HG02623 (cell line): ENCODE measurements at regions not wholly inside any gene's neighbourhood (a gene's known extent, or its start where the extent isn't known, plus 50 kb on each side); places are given as distances from the start of the nearest gene placed in this dataset.

ENCODE experiments used
- ATAC-seq: cut with Tn5 transposase; IDR thresholded peaks from one replicate; pipeline ENCODE4 v1.9.1; 2021; ENCODE audit warnings: moderate library complexity; ENCODE audit not compliant: unreplicated experiment

GRCh38 chr2:128523457-128523856, 204.8 kb upstream of the HS6ST1 start:
- no peak for ATAC-seq

- no peak for ATAC-seq
These were observed 205.5 kb upstream of the HS6ST1 start for GRCh38 chr2:128524183-128524582.

GRCh38 chr2:128525653-128526052, 207.0 kb upstream of the HS6ST1 start:
- ATAC-seq = no peak

GRCh38 chr2:128526455-128526976, 207.8 kb upstream of the HS6ST1 start:
- no peak for ATAC-seq

GRCh38 chr2:128528133-128528532, 209.5 kb upstream of the HS6ST1 start:
- ATAC-seq = no peak

- ATAC-seq = no peak
These were observed 211.4 kb upstream of the HS6ST1 start for GRCh38 chr2:128530025-128530573.

GRCh38 chr2:128531856-128532255, 213.2 kb upstream of the HS6ST1 start:
- no peak for ATAC-seq

- ATAC-seq = no peak
These were observed 214.4 kb upstream of the HS6ST1 start for GRCh38 chr2:128533101-128533500.

- no peak for ATAC-seq
These were observed 216.2 kb upstream of the HS6ST1 start for GRCh38 chr2:128534688-128535392.

GRCh38 chr2:128535953-128536352, 217.3 kb upstream of the HS6ST1 start:
- ATAC-seq = no peak

- ATAC-seq = no peak
These were observed 218.4 kb upstream of the HS6ST1 start for GRCh38 chr2:128536925-128537620.

- ATAC-seq = no peak
These were observed 219.0 kb upstream of the HS6ST1 start for GRCh38 chr2:128537646-128538045.

- ATAC-seq = no peak
These were observed 219.7 kb upstream of the HS6ST1 start for GRCh38 chr2:128538396-128538795.

GRCh38 chr2:128540670-128541069, 222.0 kb upstream of the HS6ST1 start:
- no peak for ATAC-seq

- ATAC-seq = no peak
These were observed 222.8 kb upstream of the HS6ST1 start for GRCh38 chr2:128541448-128541847.

GRCh38 chr2:128543036-128543435, 224.4 kb upstream of the HS6ST1 start:
- no peak for ATAC-seq

GRCh38 chr2:128543646-128544045, 225.0 kb upstream of the HS6ST1 start:
- no peak for ATAC-seq

- ATAC-seq = no peak
These were observed 225.8 kb upstream of the HS6ST1 start for GRCh38 chr2:128544321-128545037.

- no peak for ATAC-seq
These were observed 226.4 kb upstream of the HS6ST1 start for GRCh38 chr2:128545085-128545484.

- ATAC-seq = no peak
These were observed 227.2 kb upstream of the HS6ST1 start for GRCh38 chr2:128545829-128546228.

- ATAC-seq = no peak
These were observed 229.0 kb upstream of the HS6ST1 start for GRCh38 chr2:128547667-128548066.
